HG03025 (cell line): ENCODE measurements at regions not wholly inside any gene's neighbourhood (a gene's known extent, or its start where the extent isn't known, plus 50 kb on each side); places are given as distances from the start of the nearest gene placed in this dataset.

Source experiments
- ATAC-seq: cut with Tn5 transposase; IDR thresholded peaks from one replicate; pipeline ENCODE4 v1.9.1; 2021; ENCODE audit warnings: mild to moderate bottlenecking, moderate library complexity; ENCODE audit not compliant: unreplicated experiment, low FRiP score

- no peak for ATAC-seq
Observed at GRCh38 chr9:1804128-1804865, 210.8 kb upstream of the SMARCA2 start.

- no peak for ATAC-seq
Observed at GRCh38 chr9:1829719-1830118, 185.4 kb upstream of the SMARCA2 start.

- no peak for ATAC-seq
Observed at GRCh38 chr9:1832960-1833359, 182.2 kb upstream of the SMARCA2 start.

GRCh38 chr9:1837453-1838084 is 177.6 kb upstream of the SMARCA2 start:
- ATAC-seq: peak; percentile 69

GRCh38 chr9:1839909-1840308 is 175.2 kb upstream of the SMARCA2 start:
- no peak for ATAC-seq

GRCh38 chr9:1845425-1845824 is 169.7 kb upstream of the SMARCA2 start:
- ATAC-seq: no peak

DNA sequence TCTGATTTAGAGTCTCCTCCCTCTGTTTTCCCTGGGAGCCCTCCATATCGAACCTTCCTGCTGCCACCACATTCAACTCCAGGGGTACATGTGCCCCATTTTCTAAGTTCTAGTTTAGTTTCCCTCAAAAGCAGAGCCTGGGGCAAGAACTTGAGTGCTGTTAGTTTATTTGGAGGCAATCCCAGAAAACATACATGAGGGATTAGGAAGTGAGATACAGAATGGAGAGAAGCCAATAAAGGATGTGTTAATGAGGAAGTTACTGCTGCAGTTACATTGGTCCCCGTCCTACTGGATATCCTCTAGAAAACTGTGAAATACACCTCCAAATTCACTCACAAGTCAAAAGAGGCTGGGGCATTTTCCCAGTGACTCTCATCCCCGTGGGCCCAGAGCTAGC is 159.4 kb upstream of the SMARCA2 start:
- ATAC-seq: no peak

- ATAC-seq: no peak
Observed at GRCh38 chr9:1857808-1858207, 157.3 kb upstream of the SMARCA2 start.

- peak; percentile 87 for ATAC-seq
Observed at GRCh38 chr9:1869843-1870242, 145.3 kb upstream of the SMARCA2 start.

GRCh38 chr9:1870915-1871314 is 144.2 kb upstream of the SMARCA2 start:
- ATAC-seq: no peak

DNA sequence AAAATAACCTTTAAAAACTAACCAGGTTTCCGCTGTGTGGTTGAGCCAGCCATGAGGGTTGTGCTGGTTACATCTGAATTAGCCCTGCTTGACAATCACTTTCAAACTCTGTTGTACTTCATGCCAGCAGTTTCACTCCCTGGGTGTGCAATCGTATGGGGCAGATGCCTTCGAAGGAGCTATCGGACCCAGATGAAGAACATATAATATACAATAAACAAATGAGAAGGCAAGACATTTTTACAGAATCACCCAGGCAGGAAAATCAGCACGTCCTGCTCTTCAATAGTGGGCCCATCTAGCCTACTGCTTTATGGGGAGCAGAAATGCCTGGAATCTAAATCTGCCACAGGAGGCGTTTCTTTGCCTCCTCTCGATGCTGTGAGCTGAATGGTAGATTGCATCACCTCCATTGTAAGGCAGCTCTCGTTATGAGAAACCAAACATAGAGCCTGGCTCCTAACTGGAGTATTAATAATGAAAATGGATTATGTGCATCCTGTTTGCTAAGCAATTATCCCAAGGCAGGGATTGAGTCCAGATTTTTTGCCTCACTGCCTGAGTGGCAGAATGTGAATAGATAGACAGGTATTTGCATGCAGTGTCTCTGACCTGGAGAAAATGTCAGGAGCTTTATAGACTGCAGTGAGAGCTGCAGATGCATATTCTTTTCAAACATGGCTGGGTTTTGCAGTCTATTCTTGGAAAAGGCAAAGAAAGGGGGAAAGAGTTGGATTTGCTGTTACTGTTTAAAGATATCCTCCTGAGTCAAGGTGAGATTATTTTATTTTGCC is 143.3 kb upstream of the SMARCA2 start:
- no peak for ATAC-seq

DNA sequence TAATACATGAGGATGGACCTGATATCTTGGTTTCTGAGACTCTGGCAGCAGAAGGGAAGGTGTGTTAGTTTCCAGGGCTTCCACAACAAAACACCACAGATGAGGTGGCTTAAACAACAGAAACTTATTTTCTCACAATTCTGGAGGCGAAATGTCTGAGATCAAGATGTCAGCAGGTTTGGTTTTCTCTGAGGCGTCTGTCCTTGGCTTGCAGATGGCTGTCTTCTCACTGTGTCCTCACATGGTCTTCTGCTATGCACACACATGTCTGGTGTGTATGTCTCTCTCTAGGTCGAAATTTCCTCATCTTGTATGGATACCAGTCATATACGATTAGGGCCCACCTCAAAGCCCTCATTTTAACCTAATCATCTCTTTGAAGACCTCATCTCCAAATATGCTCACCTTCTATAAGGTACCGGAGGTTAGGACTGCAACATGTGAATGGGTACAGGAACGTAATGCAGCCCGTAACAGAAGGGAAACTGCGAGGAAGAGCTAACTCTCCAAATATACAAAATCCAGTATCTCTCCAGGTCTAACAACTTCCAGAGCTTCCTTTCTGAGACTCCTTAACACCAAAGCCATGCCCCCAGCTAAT is 139.8 kb upstream of the SMARCA2 start:
- no peak for ATAC-seq

GRCh38 chr9:1875921-1876448 is 139.2 kb upstream of the SMARCA2 start:
- peak; percentile 68 for ATAC-seq

GRCh38 chr9:1876891-1877496 is 138.2 kb upstream of the SMARCA2 start:
- no peak for ATAC-seq

DNA sequence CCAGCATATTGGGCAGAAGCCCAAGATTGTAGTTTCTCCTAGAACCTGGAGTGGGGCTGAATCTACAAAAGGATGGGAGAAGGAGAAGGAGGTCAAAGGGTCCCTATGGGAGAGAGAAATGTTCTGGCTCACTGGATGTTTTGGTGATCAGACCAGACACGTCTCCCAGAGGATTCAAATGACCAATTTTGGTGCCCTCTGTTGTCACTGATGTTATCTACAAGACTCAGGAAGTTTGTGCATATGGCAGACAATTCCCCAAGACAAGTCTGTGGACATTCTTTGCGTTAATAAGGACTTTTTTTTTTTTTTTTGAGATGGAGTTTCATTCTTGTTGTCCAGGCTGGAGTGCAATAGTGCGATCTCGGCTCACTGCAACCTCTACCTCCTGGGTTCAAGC is 137.2 kb upstream of the SMARCA2 start:
- no peak for ATAC-seq

DNA sequence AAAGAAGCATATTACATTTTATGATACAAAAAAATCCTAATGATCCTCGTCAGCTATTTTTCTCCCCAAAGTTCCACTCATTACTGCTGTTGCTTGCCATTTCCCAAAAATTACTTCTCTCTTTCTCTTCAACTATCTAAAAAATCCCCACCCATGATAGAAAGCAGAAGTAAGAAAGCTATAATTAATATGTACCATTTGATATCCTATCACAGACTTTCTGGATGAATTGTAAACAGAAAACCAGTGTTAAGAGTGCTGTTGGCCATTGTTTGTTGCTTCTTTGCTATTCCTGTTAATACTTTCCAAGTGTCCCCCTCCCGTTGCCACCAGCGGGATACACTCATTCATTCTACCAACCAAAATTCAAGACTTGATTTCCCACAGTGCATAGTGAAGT is 136.3 kb upstream of the SMARCA2 start:
- ATAC-seq: no peak

- ATAC-seq: peak; percentile 34
Observed at GRCh38 chr9:1879501-1879900, 135.6 kb upstream of the SMARCA2 start.

DNA sequence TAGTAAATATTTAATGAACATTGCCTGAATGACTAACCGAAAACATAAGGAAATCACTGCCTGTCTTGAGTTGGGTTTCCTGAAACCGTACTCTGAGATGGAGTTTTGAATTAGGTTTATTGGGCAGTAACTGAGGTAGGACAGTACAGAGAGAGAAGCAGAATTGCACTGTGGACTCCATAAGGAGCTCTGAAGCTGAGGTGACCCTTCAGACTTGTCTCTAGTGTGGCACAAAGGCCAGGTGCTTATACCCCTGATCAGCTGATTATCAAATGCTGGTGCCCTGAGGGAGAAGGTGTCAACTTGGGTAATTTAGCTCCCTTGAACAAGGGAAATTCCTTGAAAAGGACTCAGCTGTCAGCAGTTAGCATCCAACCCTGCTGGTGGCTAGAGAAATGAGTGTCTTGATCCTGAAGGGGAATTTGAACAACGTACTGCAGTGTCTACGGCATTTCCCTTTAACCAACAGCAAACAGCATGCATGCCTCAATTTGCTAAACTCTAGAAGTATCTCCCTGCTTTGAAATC is 135.0 kb upstream of the SMARCA2 start:
- ATAC-seq: no peak

DNA sequence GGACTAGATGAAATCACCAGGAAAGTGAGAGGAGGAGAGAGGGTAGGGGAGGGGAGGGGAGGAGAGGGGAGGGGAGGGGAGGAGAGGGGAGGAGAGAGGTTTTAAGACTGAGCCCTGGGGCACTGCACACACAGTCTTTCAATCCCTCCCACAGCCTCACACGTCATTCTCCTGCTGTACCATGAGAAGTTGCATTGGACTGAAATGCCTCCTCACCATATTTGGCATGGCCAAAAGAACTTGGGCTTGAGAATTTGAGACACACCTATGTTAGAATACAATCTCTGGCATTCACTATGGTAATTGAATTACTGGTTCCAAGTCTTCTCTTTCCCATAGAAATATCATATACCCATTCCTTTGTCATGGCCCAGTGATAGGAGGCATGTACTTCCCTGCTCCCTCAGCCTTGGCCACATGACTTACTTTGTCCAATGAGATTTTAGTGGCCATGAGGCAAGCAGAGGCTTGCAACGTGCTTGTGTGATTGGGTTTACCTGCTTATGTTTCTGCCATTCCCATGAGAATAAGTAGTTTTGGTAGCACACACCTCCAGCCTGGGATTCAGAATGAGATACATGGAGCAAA is 133.3 kb upstream of the SMARCA2 start:
- ATAC-seq: no peak
